HG02759 (cell line): ENCODE measurements at regions not wholly inside any gene's neighbourhood (a gene's known extent, or its start where the extent isn't known, plus 50 kb on each side); places are given as distances from the start of the nearest gene placed in this dataset.
"Not testable (repeated sequence)": the region's sequence is repeated elsewhere in the genome, so short reads cannot be mapped to it uniquely, and the experiment has no call there.

ENCODE experiments used
- ATAC-seq: cut with Tn5 transposase; IDR thresholded peaks from one replicate; pipeline ENCODE4 v1.9.1; 2021; ENCODE audit warnings: mild to moderate bottlenecking, moderate library complexity; ENCODE audit not compliant: unreplicated experiment

DNA sequence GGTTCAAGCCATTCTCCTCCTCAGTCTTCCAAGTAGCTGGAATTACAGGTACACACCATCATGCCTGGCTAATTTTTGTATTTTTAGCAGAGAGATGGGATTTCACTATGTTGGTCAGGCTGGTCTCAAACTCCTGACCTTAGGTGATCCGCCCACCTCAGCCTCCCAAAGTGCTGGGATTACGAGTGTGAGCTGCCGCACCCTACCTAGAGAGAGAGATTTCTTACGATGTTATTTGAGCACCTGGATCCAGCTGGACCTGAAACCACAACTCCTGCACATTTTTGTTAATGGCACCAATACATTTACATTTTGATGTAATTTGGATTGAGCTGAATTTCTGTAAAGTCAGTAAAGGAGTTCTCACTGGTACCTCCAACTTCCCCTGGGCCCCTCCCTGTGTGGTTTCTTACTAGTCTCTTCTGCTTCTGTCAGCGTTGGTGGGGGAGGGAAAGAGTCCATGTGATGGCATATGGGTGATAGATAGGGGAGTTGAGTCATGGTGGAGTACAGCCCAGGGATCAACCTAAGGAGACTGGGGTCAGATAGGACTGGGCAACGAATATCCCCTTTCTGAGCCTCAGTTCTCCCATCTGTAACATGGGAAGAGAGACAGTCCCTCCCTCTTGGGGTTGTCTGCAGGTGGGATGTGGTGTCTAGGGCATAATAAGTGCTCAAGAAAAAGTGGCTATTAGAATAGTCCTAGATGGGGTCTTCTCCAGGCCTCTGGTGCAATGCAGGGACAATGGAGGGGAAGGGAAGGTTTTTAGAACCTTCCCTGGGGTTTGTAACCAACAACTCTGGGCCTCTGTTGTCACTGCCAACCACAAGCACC, 83.3 kb upstream of the MED13L start:
- no peak for ATAC-seq

DNA sequence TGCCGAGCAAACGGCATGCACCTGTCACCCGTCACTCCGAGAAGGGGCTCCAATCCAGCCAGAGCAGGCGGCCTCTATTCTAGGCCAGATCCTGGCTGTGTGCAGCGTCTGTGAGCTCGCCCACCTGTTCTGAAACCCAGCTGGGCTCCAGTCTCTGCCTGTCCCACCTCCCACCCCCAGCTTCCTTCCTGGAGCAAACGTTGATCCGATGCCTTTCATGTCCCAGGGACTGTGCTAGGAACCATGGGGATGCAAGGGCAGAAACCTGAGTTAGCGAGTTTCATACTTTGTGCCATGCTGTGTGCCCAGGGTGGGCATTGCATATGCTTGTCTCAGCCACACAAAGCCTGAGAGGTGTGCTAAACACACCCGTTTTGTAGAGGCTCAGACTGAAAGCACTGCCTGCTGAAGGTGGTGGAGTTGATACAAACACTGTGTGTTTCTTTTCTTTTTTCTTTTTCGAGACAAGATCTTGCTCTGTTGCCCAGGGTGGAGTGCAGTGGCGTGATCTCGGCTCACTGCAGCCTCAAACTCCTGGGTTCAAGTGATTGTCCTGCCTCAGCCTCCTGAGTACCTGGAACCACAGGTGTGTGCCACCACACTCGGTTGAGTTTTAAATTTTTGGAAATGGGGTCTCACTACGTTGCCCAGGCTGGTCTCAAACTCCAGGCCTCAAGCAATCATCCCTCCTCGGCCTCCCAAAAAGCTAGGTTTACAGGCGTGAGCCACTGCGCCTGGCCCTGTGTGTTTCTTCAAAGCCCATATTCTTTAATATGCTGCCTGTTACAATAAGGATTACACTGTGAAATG, 84.1 kb upstream of the MED13L start:
- no peak for ATAC-seq

DNA sequence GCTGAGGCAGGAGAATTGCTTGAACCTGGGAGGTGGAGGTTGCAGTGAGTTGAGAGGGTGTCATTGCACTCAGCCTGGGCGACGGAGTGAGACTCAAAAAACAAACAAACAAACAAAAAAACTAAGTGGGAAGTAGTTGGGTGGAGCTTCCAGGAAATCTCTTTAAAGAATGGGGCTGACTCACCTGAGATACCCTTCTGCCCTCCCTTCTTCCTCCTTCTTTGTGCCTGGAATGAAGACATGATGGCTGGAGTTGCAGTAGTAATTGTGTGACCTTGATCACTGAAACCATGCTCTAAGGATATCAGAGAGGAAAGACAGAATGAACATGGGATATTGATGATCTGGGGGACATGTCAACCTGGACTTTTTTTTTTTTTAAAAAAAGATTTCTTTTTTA, 87.6 kb upstream of the MED13L start:
- no peak for ATAC-seq

DNA sequence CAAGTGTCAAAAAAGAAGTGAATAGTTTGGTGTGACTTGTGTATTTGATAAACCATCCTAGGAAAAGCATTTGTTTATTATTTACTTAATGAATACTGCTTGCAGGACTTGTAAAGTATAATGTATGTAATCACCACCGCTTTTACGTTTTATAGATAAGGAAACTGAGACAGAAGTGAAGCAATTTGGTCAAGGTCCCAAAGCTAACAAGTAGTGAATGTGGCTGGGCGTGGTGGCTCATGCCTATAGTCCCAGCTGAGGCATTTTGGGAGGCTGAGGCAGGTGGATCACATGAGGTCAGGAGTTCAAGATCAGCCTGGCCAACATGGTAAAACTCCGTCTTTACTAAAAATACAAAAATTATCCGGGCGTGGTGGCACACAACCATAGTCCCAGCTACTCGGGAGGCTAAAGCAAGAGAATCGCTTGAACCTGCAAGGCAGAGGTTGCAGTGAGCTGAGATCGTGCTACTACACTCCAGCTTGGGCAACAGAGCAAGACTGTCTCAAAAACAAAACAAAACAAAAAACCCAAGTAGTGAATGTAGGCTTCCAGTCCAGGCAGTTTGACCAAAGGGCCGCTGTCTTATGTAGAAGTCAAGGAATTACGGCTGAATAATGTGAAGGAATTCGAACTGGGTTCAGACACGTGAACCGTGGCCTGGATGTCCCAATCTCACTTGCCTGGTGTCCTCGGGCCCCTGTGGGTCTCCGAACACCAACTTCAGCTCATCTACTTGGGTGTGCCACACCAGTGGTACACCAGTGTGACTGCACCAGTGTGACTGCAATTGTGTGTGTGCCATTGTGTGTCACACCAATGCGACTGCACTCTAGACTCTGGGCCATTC, 88.3 kb upstream of the MED13L start:
- no peak for ATAC-seq

DNA sequence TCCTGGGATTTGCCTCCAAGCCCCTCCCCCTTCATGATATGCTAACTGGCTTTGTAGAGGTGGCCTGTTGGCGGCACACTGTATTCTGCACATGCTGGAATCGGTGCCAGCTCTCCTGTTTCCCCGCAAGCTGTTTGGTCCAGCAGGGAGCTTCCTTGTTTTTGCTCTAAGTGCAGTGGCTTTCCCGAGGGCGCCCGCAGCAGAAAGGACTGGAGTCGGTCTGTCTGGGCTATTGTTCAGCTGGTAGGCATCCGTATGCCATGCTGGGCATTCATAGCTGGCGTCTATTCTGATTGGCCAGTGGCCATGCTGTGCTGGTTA, 88.9 kb upstream of the MED13L start:
- ATAC-seq, result no peak

DNA sequence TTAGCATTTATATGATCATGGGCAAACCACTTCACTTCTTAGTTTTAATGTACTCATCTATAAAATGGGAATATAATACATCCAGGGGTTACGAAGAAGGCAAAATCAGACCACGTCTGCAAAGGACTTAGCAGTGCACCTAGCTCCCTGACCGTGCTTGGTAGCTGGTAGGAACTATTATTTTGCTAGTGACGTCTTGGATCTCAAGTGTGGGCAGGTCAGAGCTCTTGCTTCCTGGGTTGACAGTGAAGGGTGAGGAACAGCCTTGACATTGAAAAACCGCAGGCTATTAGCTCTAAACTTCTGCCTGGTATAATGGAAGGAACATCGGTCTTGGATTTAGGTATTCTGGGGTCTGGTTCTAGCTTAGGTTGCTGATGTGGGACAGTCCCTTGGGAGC, 89.3 kb upstream of the MED13L start:
- no peak for ATAC-seq

DNA sequence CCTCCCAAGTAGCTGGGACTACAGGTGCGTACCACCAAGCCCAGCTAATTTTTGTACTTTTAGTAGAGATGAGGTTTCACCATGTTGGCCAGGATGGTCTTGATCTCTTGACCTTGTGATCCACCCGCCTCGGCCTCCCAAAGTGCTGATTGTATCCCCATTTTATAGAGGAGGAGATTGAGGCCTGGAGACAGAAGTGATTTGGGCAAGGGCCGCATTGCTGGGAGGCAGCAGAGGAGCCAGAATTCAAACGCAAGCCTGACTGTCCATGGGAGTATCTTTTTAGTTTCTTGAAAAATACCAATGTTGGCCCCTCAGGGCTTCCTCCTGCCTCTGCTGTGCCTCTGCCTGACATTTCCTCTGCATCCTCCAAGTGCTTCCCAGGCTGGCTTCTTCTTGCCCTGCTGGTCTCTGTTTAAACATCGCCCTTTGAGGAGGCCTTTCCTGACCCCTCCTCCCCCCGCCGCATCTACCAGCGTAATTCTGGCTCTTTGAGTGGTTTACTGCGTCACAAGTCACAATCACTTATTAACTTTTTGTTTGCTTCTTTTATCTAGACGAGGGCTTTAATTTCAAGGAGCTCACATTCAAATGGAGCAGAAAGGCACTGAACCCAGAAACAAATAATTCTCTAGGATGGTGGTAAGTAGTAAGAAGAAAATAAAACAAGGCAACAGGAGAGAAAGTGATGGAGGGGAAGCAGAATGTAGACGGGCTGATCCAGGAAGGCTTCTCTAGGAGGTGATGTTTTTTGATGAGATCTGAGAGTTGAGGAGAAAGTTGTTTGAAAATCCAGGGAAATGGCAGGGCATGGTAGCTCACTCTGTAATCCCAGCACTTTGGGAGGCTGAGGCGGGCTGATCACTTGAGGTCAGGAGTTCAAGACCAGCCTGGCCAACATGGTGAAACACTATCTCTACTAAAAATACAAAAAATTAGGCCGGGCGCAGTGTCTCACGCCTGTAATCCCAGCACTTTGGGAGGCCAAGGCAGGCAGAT, 91.0 kb upstream of the MED13L start:
- no peak for ATAC-seq

DNA sequence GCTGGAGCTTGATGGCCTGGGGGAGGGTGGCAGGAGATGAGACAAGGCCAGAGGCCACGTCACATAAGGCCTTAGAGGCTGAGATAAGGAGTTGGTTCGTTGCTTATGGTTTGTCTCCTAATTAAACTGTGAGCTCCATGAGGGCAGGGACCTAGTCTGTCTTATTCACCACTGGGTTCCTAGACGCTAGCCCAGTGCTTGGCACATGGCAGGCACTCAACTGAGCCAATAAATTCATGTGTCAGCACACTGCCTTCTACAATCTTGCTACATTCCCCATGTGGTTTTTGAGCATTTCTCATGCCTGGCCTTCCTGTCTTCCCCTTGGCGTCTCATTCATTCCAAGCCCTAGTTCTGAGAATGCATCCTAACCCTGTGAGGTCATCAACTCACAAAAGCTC, 92.5 kb upstream of the MED13L start:
- ATAC-seq, result no peak

DNA sequence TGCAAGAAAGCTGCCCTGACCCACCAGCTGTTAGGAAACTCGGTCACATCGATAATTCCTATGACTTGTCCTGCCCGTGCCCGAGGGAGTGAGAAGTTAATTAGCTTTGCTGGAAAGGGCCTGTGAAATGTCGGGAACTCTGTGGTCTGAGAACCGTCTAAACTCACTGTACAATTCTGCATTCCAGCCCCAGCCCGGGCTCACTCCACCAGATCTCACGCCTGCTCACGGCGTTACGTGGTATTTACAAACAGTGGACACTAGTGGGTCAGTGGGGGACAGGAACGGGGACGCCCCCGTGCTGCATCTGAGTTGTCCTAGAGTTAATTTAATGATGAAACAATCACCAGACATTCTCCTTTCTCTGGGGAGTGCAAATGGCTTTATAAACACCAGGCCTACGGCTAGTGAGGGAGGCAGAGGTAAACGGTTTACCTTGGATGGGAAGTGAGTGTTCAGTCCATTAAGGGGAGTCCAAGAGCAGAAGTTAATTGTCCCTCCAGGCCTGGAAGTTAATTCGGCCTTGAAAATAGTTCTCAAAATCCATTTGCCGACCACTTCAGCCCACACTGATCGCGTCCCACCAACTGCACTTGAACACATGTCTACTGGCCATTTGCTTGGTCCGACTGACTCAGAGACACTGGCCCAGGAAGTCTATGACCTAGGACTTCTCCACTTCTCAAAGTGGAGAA, 93.5 kb upstream of the MED13L start:
- ATAC-seq, result no peak

DNA sequence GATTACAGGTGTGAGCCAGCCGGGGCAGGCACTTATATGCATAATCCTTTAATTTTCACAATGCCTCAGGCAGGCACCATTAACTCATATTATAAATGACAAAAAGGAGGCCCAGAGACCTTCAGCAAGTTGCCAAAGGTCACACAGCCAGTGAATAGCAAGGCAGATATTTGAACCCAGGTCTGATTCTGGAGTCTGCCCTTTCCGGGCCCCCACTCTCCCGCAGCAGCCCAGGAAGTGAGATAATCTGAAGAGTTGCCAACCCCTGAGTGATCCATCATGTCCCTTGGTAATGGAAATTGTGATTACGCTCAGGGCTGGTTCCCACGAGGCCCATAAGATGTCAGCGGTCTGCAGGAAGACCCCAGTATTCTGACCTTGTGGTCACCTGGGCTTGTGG, 95.3 kb upstream of the MED13L start:
- ATAC-seq, result no peak

DNA sequence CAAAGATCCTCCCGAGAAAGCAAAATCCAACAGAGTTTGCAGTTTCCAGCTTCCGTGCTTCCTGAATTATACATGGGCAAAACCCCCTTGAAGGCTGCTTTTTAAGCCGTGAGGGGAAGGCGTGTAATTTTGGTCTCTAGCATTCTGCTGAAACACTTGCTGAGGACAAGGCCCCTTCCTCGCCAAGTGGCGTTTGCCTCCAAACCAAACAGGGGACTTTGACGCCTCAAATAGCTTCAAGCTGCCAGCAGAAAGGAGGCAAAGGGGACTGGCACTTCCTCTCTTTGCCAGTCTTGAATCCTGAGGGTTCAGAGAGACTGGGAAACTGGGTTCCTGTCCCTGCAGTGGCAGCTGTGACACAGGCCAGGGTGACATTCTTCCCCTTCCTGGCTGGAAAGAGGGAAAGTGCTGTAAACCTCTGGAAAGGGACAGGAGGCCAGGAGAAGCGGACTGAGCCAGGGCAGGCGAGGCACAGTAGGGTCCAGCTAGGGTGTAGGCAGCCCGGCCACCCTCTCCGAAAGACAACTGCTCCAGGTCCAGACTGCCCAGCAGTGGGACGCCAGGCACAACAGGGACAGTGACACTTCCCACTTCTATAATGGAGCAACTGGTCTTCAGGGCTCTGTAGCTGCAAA, 96.2 kb upstream of the MED13L start:
- no peak for ATAC-seq

DNA sequence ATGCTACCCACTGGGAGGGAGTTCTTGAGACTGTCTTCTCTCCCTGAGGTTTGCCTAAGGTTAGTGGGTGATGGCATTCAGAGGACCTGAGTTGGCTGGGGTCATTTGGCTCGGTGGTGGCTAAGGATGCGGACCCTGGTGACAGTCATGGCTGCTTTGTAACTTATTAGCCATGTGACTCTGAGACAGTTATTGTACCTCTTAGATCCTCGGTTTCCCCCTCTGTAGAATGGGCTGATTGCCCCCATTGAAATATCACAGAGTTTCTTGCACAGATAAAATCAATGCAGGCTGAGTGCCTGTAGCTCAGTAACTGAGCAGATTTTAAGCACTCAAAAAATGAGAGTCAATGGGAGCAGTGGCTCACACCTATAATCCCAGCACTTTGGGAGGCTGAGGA, 96.7 kb upstream of the MED13L start:
- ATAC-seq, result no peak

DNA sequence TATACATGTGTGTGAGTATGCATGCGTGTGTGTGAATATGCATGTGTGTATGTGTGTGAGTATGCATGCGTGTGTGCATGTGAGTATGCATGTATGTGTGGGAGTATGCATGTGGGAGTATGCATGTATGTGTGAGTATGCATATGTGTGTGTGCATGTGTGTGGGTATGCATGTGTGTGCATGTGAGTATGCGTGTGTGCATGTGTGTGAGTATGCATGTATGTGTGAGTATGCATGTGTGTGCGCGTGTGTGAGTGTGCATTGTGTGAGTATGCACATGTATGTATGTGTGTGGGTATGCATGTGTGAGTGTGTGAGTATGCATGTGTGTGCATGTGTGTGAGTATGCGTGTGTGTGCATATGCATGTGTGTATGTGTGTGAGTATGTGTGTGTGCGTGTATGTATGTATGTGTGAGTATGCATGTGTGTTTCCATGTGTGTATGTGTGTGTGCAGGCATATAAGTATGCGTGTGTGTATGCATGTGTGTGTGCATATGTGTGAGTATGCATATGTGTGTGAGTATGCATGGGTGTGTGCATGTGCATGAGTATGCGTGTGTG, 97.9 kb upstream of the MED13L start:
- ATAC-seq, result no peak

DNA sequence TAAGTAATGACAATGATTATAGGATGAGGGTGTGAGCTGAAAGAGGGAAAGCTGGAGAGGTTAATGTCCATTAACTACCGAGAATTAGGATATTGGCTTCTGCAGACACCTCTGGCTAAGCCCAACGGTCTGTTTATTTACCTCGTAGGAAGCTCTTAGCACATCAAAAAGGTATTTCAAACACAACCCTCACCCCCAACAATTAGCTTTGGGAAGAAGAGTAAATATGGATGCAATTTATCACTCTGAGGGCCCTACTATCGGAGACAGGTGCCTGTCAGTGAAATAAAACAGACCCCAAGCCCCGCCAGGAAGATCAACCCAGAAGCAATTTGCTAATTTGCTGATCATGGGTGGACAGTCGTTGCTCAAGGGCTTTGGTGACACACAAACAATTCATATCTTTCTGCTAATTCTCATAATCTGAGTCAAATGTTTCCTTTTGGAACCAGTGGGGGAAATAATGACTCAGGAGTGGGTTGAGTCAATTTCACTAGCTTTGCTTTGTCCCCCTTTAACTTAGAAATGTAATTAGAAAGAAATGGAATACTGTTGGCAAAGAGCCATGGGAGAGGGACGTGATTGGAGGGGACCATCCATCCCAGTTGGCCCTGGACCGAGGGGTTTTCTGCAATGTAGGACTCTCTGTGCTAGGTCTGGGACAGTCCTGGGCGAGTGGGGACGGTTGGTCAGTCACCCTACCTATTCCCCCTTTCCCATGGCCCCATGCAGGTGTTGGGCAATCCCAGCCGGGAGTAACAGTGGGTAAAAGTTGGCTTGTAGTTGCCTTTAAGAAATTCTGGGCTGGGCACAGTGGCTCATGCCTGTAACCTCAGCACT, 99.1 kb upstream of the MED13L start:
- ATAC-seq, result no peak

DNA sequence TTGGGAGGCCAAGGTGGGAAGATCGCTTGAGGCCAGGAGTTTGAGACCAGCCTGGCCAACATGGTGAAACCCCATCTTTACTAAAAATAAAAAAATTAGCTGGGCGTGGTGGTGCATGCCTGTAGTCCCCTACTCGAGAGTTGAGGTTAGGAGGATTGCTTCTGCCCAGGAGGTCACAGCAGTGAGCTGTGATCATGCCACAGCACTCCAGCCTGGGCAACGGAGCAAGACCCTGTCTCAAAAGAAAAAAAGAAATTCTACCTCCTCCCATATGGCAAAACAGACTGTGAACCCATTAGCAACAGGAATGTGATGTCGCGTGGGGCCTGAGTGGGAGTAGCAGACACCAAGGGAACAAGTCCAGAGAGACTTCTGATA, 99.7 kb upstream of the MED13L start:
- ATAC-seq, result not testable (repeated sequence)

DNA sequence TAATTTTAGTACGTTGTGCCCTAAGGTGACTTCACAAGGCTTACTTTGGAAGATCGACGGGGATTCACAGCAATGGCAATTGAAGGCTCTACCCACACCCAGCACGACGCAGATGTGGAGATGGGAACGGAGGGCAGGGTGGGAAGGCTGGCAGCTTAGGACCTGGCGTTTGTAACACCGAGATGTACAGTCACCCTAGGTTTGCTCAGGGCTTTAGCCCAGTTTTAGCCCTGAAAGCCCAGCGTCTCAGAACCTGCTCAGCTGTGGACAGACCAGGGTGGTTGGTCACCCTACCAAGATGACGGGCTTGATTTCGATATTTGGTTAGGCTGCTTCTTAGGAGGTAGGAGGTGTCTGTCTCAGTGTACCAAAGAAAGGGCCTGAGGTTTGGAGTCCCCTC, 100.5 kb upstream of the MED13L start:
- no peak for ATAC-seq

DNA sequence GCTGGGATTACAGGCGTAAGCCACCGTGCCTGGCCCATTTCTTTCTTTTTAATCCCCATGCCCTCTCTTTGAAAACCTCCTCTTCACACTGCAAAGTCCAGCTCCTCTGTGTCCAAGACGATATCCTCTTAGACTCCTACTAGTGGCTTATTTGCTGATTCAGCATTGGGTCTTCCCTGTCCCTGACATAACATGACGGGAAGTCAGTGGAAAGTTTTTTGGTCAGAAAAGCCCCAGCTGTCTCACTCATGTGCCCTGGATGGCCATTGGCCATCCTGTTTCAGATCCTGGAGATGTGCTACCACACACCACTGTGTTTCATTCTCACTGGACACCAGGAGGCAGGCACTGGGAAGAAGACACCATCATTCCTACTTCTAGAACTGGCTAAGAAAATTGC, 102.6 kb upstream of the MED13L start:
- ATAC-seq, result no peak

DNA sequence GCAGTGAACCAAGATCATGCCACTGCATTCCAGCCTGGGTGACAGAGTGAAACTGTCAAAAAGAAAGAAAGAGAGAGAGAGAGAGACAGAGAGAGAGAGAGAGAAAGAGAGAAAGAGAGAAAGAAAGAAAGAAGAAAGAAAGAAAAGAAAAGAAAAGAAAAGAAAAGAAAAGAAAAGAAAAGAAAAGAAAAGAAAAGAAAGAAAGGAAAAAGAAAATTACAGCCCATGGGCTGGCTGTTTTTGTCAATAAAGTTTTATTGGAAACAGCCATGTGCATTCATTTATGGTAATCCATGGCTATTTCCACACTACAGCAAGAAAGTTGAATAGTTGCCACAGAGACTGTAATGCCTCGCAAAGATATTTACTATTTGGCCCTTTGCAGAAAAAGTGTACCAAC, 103.2 kb upstream of the MED13L start:
- ATAC-seq, result not testable (repeated sequence)
